ENCODE measurements at regions not wholly inside any gene's neighbourhood (a gene's known extent, or its start where the extent isn't known, plus 50 kb on each side); places are given as distances from the start of the nearest gene placed in this dataset.
"Not testable (repeated sequence)": the region's sequence is repeated elsewhere in the genome, so short reads cannot be mapped to it uniquely, and the experiment has no call there.

- H3K4me3 ChIP-seq (ENCODE audit: low read depth, low read length): no peak overlapping the region
- TF ChIP-seq CTCF (conservative IDR thresholded peaks at IDR 0.05; ENCODE audit: low read depth, low read length): no peak
- DNase-seq (ENCODE audit: low read depth): no peak
These were observed 846.7 kb upstream of the PRKX start for GRCh38 chrX:4560192-4560591.

- TF ChIP-seq CTCF (conservative IDR thresholded peaks at IDR 0.05; ENCODE audit: low read depth, low read length): peak; percentile 37
- no peak overlapping the region for H3K4me3 ChIP-seq (ENCODE audit: low read depth, low read length)
- no peak for DNase-seq (ENCODE audit: low read depth)
These were observed 836.6 kb upstream of the PRKX start for GRCh38 chrX:4550018-4550417.

GRCh38 chrX:4547213-4547836 lies 833.9 kb upstream of the PRKX start:
- no peak for DNase-seq (ENCODE audit: low read depth)
- no peak overlapping the region for H3K4me3 ChIP-seq (ENCODE audit: low read depth, low read length)
- peak; percentile 71 for TF ChIP-seq CTCF (conservative IDR thresholded peaks at IDR 0.05; ENCODE audit: low read depth, low read length)

GRCh38 chrX:4546178-4546577 lies 832.7 kb upstream of the PRKX start:
- H3K4me3 ChIP-seq (ENCODE audit: low read depth, low read length); DNase-seq (ENCODE audit: low read depth): not testable (repeated sequence)

GRCh38 chrX:4528247-4528646 lies 814.8 kb upstream of the PRKX start:
- no peak overlapping the region for H3K4me3 ChIP-seq (ENCODE audit: low read depth, low read length)
- DNase-seq (ENCODE audit: low read depth): no peak
- no peak for TF ChIP-seq CTCF (conservative IDR thresholded peaks at IDR 0.05; ENCODE audit: low read depth, low read length)

GRCh38 chrX:4485912-4486311 lies 772.5 kb upstream of the PRKX start:
- DNase-seq (ENCODE audit: low read depth): no peak
- H3K4me3 ChIP-seq (ENCODE audit: low read depth, low read length): no peak overlapping the region

GRCh38 chrX:4484266-4484665 lies 770.8 kb upstream of the PRKX start:
- H3K4me3 ChIP-seq (ENCODE audit: low read depth, low read length): no peak overlapping the region
- DNase-seq (ENCODE audit: low read depth): no peak
- no peak for TF ChIP-seq CTCF (conservative IDR thresholded peaks at IDR 0.05; ENCODE audit: low read depth, low read length)

More at GRCh38 chrX:4485912-4486311, 772.5 kb upstream of the PRKX start:
- TF ChIP-seq CTCF (conservative IDR thresholded peaks at IDR 0.05; ENCODE audit: low read depth, low read length): no peak
